HG03520 (cell line): ENCODE measurements at regions not wholly inside any gene's neighbourhood (a gene's known extent, or its start where the extent isn't known, plus 50 kb on each side); places are given as distances from the start of the nearest gene placed in this dataset.
"Not testable (repeated sequence)": the region's sequence is repeated elsewhere in the genome, so short reads cannot be mapped to it uniquely, and the experiment has no call there.

Experiments
- ATAC-seq: cut with Tn5 transposase; IDR thresholded peaks from one replicate; pipeline ENCODE4 v1.9.1; 2021; ENCODE audit warnings: mild to moderate bottlenecking, moderate library complexity; ENCODE audit not compliant: unreplicated experiment

- no peak for ATAC-seq
These were observed 78.7 kb upstream of the PPP2R2D start for GRCh38 chr10:131822013-131822691.

GRCh38 chr10:131822692-131823245 is 78.0 kb upstream of the PPP2R2D start:
- no peak for ATAC-seq

GRCh38 chr10:131823601-131824099 is 77.2 kb upstream of the PPP2R2D start:
- ATAC-seq: not testable (repeated sequence)

GRCh38 chr10:131824371-131825149 is 76.2 kb upstream of the PPP2R2D start:
- no peak for ATAC-seq

GRCh38 chr10:131825150-131825848 is 75.5 kb upstream of the PPP2R2D start:
- ATAC-seq: no peak

- no peak for ATAC-seq
These were observed 74.7 kb upstream of the PPP2R2D start for GRCh38 chr10:131825960-131826650.

GRCh38 chr10:131829156-131829930 is 71.5 kb upstream of the PPP2R2D start:
- ATAC-seq: no peak

GRCh38 chr10:131830446-131831130 is 70.2 kb upstream of the PPP2R2D start:
- no peak for ATAC-seq

GRCh38 chr10:131831561-131831960 is 69.2 kb upstream of the PPP2R2D start:
- no peak for ATAC-seq

- no peak for ATAC-seq
These were observed 68.6 kb upstream of the PPP2R2D start for GRCh38 chr10:131832056-131832685.

GRCh38 chr10:131833013-131833412 is 67.8 kb upstream of the PPP2R2D start:
- no peak for ATAC-seq

GRCh38 chr10:131833446-131834080 is 67.2 kb upstream of the PPP2R2D start:
- no peak for ATAC-seq

- no peak for ATAC-seq
These were observed 66.5 kb upstream of the PPP2R2D start for GRCh38 chr10:131834152-131834810.

GRCh38 chr10:131838966-131839742 is 61.7 kb upstream of the PPP2R2D start:
- no peak for ATAC-seq

GRCh38 chr10:131839880-131840787 is 60.7 kb upstream of the PPP2R2D start:
- ATAC-seq: not testable (repeated sequence)

- no peak for ATAC-seq
These were observed 60.1 kb upstream of the PPP2R2D start for GRCh38 chr10:131840788-131841118.
